ENCODE measurements at regions not wholly inside any gene's neighbourhood (a gene's known extent, or its start where the extent isn't known, plus 50 kb on each side); places are given as distances from the start of the nearest gene placed in this dataset.
"Not testable (repeated sequence)": the region's sequence is repeated elsewhere in the genome, so short reads cannot be mapped to it uniquely, and the experiment has no call there.

DNA sequence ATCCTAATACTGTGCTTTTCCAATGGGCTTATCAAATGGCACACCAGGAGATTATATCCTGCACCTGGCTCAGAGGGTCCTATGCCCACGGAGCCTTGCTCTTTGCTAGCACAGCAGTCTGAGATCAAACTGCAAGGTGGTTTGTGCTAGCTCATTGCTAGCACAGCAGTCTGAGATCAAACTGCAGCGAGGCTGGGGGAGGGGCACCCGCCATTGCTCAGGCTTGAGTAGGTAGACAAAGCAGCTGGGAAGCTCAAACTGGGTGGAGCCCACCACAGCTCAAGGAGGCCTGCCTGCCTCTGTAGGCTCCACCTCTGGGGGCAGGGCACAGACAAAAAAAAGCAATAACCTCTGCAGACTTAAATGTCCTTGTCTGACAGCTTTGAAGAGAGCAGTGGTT lies 116.0 kb upstream of the ETV3 start:
- not testable (repeated sequence) for TF ChIP-seq ZNF274 (IDR thresholded peaks at IDR 0.05; ENCODE audit: low read depth, low read length); YY1 (IDR thresholded peaks at IDR 0.05; ENCODE audit: insufficient read depth, insufficient read length); SUZ12 (IDR thresholded peaks at IDR 0.05; ENCODE audit: extremely low read depth, insufficient read depth, insufficient read length)
